ENCODE measurements at regions not wholly inside any gene's neighbourhood (a gene's known extent, or its start where the extent isn't known, plus 50 kb on each side); places are given as distances from the start of the nearest gene placed in this dataset.

DNA sequence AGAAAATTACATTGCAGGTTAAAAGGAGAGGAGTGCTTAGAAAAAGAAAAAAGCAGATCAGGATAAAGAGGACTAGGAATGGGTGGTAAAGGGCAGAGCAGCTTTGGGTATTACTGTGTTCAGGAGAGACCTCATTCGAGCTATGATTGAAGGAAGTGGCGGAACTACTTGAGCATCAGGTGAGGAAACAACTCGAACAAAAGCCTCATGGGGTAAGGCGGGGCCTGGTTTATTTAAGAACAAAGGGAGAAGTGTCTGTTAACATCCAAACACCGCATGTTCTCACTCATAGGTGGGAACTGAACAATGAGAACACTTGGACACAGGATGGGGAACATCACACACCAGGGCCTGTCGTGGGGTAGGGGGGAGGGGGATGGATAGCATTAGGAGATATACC, 444.6 kb upstream of the CCDC196 start:
- H3K4me3 ChIP-seq: no peak overlapping the region
- no peaks in the 10 kb centered on the region for H3K27me3 ChIP-seq
- H3K36me3 ChIP-seq: no peaks in the 10 kb centered on the region
- no peaks in the 10 kb centered on the region for H3K9me3 ChIP-seq
- DNase-seq: no peak
- no peak for TF ChIP-seq POLR2A (IDR thresholded peaks at IDR 0.05)
- H3K27ac ChIP-seq: no peak overlapping the region
- no peaks in the 10 kb centered on the region for H3K4me1 ChIP-seq

GRCh38 chr14:66043921-66044320, 442.2 kb upstream of the CCDC196 start:
- no peaks in the 10 kb centered on the region for H3K9me3 ChIP-seq
- no peak overlapping the region for H3K4me3 ChIP-seq
- no peaks in the 10 kb centered on the region for H3K4me1 ChIP-seq
- no peak for TF ChIP-seq POLR2A (IDR thresholded peaks at IDR 0.05)
- TF ChIP-seq, protein P1, sequence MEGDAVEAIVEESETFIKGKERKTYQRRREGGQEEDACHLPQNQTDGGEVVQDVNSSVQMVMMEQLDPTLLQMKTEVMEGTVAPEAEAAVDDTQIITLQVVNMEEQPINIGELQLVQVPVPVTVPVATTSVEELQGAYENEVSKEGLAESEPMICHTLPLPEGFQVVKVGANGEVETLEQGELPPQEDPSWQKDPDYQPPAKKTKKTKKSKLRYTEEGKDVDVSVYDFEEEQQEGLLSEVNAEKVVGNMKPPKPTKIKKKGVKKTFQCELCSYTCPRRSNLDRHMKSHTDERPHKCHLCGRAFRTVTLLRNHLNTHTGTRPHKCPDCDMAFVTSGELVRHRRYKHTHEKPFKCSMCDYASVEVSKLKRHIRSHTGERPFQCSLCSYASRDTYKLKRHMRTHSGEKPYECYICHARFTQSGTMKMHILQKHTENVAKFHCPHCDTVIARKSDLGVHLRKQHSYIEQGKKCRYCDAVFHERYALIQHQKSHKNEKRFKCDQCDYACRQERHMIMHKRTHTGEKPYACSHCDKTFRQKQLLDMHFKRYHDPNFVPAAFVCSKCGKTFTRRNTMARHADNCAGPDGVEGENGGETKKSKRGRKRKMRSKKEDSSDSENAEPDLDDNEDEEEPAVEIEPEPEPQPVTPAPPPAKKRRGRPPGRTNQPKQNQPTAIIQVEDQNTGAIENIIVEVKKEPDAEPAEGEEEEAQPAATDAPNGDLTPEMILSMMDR (IDR thresholded peaks at IDR 0.05): no peak
- H3K27me3 ChIP-seq: no peaks in the 10 kb centered on the region
- no peak overlapping the region for H3K27ac ChIP-seq
- no peaks in the 10 kb centered on the region for H3K36me3 ChIP-seq
- DNase-seq: no peak

DNA sequence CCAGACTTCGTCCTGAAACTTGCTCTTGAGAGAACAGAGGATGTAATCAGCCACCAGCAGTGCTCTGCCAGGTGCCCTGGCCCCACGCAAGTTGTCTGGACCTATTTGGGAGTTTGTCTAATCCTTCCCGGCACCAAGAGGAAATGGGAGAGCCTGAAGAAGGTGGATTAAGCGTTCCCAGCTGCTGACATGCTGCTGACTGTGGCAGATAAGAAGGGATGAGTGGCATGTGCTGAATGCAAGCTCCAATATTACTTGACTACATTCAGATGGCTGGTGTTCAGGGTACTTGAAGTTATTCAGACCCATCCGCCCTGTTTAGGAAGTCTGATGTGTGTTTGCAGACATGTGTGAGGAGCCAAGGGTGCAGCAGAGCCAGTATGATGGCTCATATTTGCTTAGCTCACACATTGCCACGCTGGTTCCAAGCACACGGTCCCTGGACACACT, 440.6 kb upstream of the CCDC196 start:
- no peak overlapping the region for H3K27ac ChIP-seq
- H3K27me3 ChIP-seq: no peaks in the 10 kb centered on the region
- no peaks in the 10 kb centered on the region for H3K4me1 ChIP-seq
- no peak for TF ChIP-seq POLR2A (IDR thresholded peaks at IDR 0.05)
- DNase-seq: no peak
- no peak overlapping the region for H3K4me3 ChIP-seq
- no peaks in the 10 kb centered on the region for H3K9me3 ChIP-seq
- H3K36me3 ChIP-seq: no peaks in the 10 kb centered on the region

- TF ChIP-seq, protein P1 (IDR thresholded peaks at IDR 0.05): no peak
- TF ChIP-seq POLR2A (IDR thresholded peaks at IDR 0.05): no peak
- Histone ChIP-seq H3K9me3 (no peaks in the 10 kb centered on the region), H3K27me3 (no peaks in the 10 kb centered on the region), H3K36me3 (no peaks in the 10 kb centered on the region), H3K27ac (no peak overlapping the region), H3K4me1 (no peaks in the 10 kb centered on the region), H3K4me3 (no peak overlapping the region)
- DNase-seq: no peak
Observed at GRCh38 chr14:66046035-66046434, 440.1 kb upstream of the CCDC196 start.

- Histone ChIP-seq H3K4me1 (no peaks in the 10 kb centered on the region), H3K9me3 (no peaks in the 10 kb centered on the region), H3K27me3 (no peaks in the 10 kb centered on the region), H3K4me3 (no peak overlapping the region), H3K36me3 (no peaks in the 10 kb centered on the region), H3K27ac (no peak overlapping the region)
- no peak for TF ChIP-seq POLR2A (IDR thresholded peaks at IDR 0.05)
- TF ChIP-seq, protein P1 (IDR thresholded peaks at IDR 0.05): no peak
- no peak for DNase-seq
Observed at GRCh38 chr14:66046591-66046990, 439.6 kb upstream of the CCDC196 start.

DNA sequence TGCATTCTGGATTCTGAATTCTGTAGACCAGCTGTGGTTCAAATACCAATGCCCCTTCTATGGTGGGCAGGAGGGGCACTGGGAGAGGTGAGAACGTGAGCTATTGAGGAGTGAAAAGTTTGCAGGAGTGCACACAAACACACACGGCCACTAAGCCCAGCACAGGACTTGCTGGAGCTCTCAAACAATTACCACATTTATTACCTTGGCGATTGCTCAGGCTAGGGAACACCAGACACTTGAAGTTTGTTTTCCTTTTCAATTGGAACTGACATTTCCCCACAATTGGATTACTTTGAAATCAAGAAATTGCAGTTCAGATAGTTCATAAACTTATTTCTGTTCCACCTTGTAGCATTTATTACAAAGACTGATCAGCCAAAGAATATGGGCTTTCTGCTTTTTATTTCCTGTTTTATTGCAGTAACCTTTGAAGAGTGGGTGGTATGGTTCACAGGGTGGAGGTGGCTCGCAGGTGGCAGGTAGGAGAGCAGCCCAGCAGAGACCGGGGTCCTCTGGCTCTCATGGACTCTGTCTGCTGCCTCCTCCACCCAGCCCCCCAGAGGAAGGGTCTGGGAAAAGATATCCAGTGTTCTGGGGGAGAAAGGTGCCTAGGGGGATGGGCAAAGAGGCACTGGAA, 429.8 kb upstream of the CCDC196 start:
- DNase-seq: no peak
- Histone ChIP-seq H3K27me3 (no peaks in the 10 kb centered on the region), H3K36me3 (no peaks in the 10 kb centered on the region), H3K4me1 (no peaks in the 10 kb centered on the region), H3K9me3 (no peaks in the 10 kb centered on the region), H3K4me3 (no peak overlapping the region), H3K27ac (no peak overlapping the region)
- TF ChIP-seq, protein P1 (IDR thresholded peaks at IDR 0.05): no peak
- no peak for TF ChIP-seq POLR2A (IDR thresholded peaks at IDR 0.05)

All from Peyer's patch (tissue), 4 donors.